HepG2 (cell line): ENCODE measurements at regions not wholly inside any gene's neighbourhood (a gene's known extent, or its start where the extent isn't known, plus 50 kb on each side); places are given as distances from the start of the nearest gene placed in this dataset.

Experiments
- ATAC-seq: fragments of 200-7000 bp; cut with Tn5 transposase; 3 replicates; pipeline ENCODE4 v1.9.1; 2020; ENCODE audit warnings: mild to moderate bottlenecking, moderate library complexity
- BruUV-seq: library from RNA; stranded (reverse); fragments of 400-500 nt; replicated peaks from 2 replicates; lab custom pipeline; 2021; lab: Mats Ljungman, UMichigan
- CTCF ChIA-PET: fragments of 300-600 bp; formaldehyde crosslinking; extraction: SDS; loops from one replicate; lab custom pipeline; 2021; ENCODE audit warnings: low total read pairs, inconsistent platforms, low intra/inter-chr PET ratio; lab: Yijun Ruan, JAX
- POLR2A ChIA-PET: fragments of 350-600 bp; sonication (Branson Sonifier 250); formaldehyde crosslinking; loops from one replicate; lab custom pipeline; 2020; ENCODE audit warnings: antibody characterized with exemption, inconsistent platforms; lab: Yijun Ruan, JAX
- DNase-seq: peaks from one replicate; pipeline ENCODE4 v3.0.0-alpha.2; 2015; ENCODE audit warnings: low spot score
- FAIRE-seq: peaks from 3 replicates; lab custom pipeline; 2011; peaks lifted over from hg19 to GRCh38; lab: Jason Lieb, UNC
- H2AFZ ChIP-seq: one replicate; pipeline ENCODE4 v1.6.1; 2011; ENCODE audit warnings: low read length, inconsistent platforms
- H3K27ac ChIP-seq: fragments of 300-600 bp; 3 replicates; pipeline ENCODE4 v1.8.0; 2011; ENCODE audit warnings: mixed run types, mild to moderate bottlenecking, mixed read lengths, low read length, inconsistent platforms; ENCODE audit not compliant: insufficient read depth; ENCODE audit errors: extremely low read length
- H3K27me3 ChIP-seq, 2 experiments: fragments of 200-600 bp in 1 of 2; 2 replicates in 1 of 2; 3 replicates in 1 of 2; pipeline versions ENCODE4 v1.6.0 to v1.8.0; 2011; ENCODE audit warnings: low read length in 2 of 2, mild to moderate bottlenecking in 2 of 2, moderate library complexity in 2 of 2, inconsistent platforms in 1 of 2; ENCODE audit not compliant: insufficient read depth in 2 of 2, control insufficient read depth in 1 of 2
- H3K36me3 ChIP-seq, 2 experiments: fragments of 200-600 bp in 1 of 2; replicated peaks in 1 of 2; 2 replicates in 1 of 2; 3 replicates in 1 of 2; pipeline versions ENCODE4 v1.5.1 to v1.8.0; 2011; ENCODE audit warnings: low read length in 2 of 2, inconsistent platforms in 1 of 2; ENCODE audit not compliant: insufficient read depth in 2 of 2, control insufficient read depth in 1 of 2
- H3K4me1 ChIP-seq: 2 replicates; pipeline ENCODE4 v1.5.1; 2012; ENCODE audit warnings: low read length, inconsistent platforms; ENCODE audit not compliant: insufficient read depth
- H3K4me2 ChIP-seq: 2 replicates; pipeline ENCODE4 v1.6.0; 2011; ENCODE audit warnings: low read depth, low read length, inconsistent platforms
- H3K4me3 ChIP-seq, 3 experiments: fragments of 200-600 bp in 1 of 3; sonication (generic), shearing (Covaris generic) in 1 of 3; replicated peaks in 1 of 3; 2 replicates each; pipeline ENCODE4 v1.5.1; 2011 to 2016; ENCODE audit warnings: low read length in 3 of 3, inconsistent platforms in 2 of 3, low read depth in 2 of 3, mild to moderate bottlenecking in 2 of 3, control low read depth in 1 of 3, mixed read lengths in 1 of 3; ENCODE audit not compliant: insufficient read depth in 1 of 3
- H3K79me2 ChIP-seq: one replicate; pipeline ENCODE4 v1.6.1; 2011; ENCODE audit warnings: low read length, inconsistent platforms; ENCODE audit not compliant: insufficient read depth
- H3K9ac ChIP-seq: 2 replicates; pipeline ENCODE4 v1.6.0; 2011; ENCODE audit warnings: mild to moderate bottlenecking, low read depth, low read length, inconsistent platforms; ENCODE audit not compliant: insufficient read depth
- H3K9me3 ChIP-seq: 2 replicates; pipeline ENCODE4 v1.5.1; 2012; ENCODE audit warnings: mild to moderate bottlenecking, low read length
- H4K20me1 ChIP-seq: 2 replicates; pipeline ENCODE4 v1.6.0; 2011; ENCODE audit warnings: inconsistent platforms, mild to moderate bottlenecking, low read length, moderate library complexity; ENCODE audit not compliant: insufficient read depth
- BRD4 ChIP-seq: sonication (generic); formaldehyde crosslinking; IDR thresholded peaks from 2 replicates; pipeline ENCODE4 v1.4.0; 2020; ENCODE audit warnings: missing genetic modification reagents
- CTCF ChIP-seq: sonication (generic); formaldehyde crosslinking; IDR thresholded peaks from 2 replicates; pipeline ENCODE4 v1.5.0; 2020; ENCODE audit warnings: mild to moderate bottlenecking, missing genetic modification reagents, moderate library complexity
- ELF3 ChIP-seq: IDR thresholded peaks from 2 replicates; pipeline ENCODE4 v1.6.1; 2016; ENCODE audit warnings: missing genetic modification reagents, missing compliant biosample characterization
- FOXA1 ChIP-seq, 2 experiments: fragments of 450-650 bp in 1 of 2; sonication (generic) in 1 of 2; formaldehyde crosslinking in 1 of 2; IDR thresholded peaks; 2 replicates each; pipeline versions ENCODE4 v1.4.0 to v1.6.1; 2016 to 2020; ENCODE audit warnings: missing genetic modification reagents in 1 of 2
- MIER3 ChIP-seq: IDR thresholded peaks from 2 replicates; pipeline ENCODE4 v1.6.1; 2016; ENCODE audit warnings: missing compliant biosample characterization, borderline replicate concordance
- MTA1 ChIP-seq: sonication (generic); formaldehyde crosslinking; IDR thresholded peaks from 2 replicates; pipeline ENCODE4 v1.4.0; 2020; ENCODE audit warnings: missing genetic modification reagents, mild to moderate bottlenecking, borderline replicate concordance
- MYNN ChIP-seq: sonication (generic); formaldehyde crosslinking; IDR thresholded peaks from 2 replicates; pipeline ENCODE4 v1.4.0; 2020; ENCODE audit warnings: mild to moderate bottlenecking, low read depth, missing genetic modification reagents
- NR2F2 ChIP-seq: IDR thresholded peaks from 2 replicates; pipeline ENCODE4 v1.6.1; 2012; ENCODE audit warnings: low read depth, inconsistent platforms, borderline replicate concordance
- PTBP1 ChIP-seq: fragments of 200-400 bp; formaldehyde crosslinking; IDR thresholded peaks from 2 replicates; pipeline ENCODE4 v1.6.1; 2018; ENCODE audit warnings: low read length, low read depth; ENCODE audit not compliant: poor library complexity, severe bottlenecking
- SIN3B ChIP-seq: fragments of 150-350 bp; IDR thresholded peaks from 2 replicates; pipeline ENCODE4 v1.6.1; 2014; ENCODE audit warnings: low read length
- ZC3H4 ChIP-seq: sonication (generic); formaldehyde crosslinking; IDR thresholded peaks from 2 replicates; pipeline ENCODE4 v1.4.0; 2020; ENCODE audit warnings: missing genetic modification reagents, borderline replicate concordance
- ZFP82 ChIP-seq: sonication (generic); formaldehyde crosslinking; IDR thresholded peaks from 2 replicates; pipeline ENCODE4 v1.5.1; 2020; ENCODE audit warnings: mild to moderate bottlenecking, missing genetic modification reagents, borderline replicate concordance
- ZNF180 ChIP-seq: sonication (generic); formaldehyde crosslinking; IDR thresholded peaks from 2 replicates; pipeline ENCODE4 v1.4.0; 2020; ENCODE audit warnings: low read depth, missing genetic modification reagents, borderline replicate concordance
- ZNF367 ChIP-seq: sonication (generic); formaldehyde crosslinking; IDR thresholded peaks from 2 replicates; pipeline ENCODE4 v1.4.0; 2020; ENCODE audit warnings: missing genetic modification reagents, borderline replicate concordance
- ZNF441 ChIP-seq: sonication (generic); formaldehyde crosslinking; IDR thresholded peaks from 2 replicates; pipeline ENCODE4 v1.7.0; 2021; ENCODE audit warnings: missing genetic modification reagents, borderline replicate concordance
- ZNF557 ChIP-seq: sonication (generic); formaldehyde crosslinking; IDR thresholded peaks from 2 replicates; pipeline ENCODE4 v1.4.0; 2020; ENCODE audit warnings: missing genetic modification reagents
- ZNF761 ChIP-seq: sonication (generic); formaldehyde crosslinking; conservative IDR thresholded peaks from 2 replicates; pipeline ENCODE4 v1.4.0; 2020; ENCODE audit warnings: mild to moderate bottlenecking, missing genetic modification reagents
- ZNF768 ChIP-seq: sonication (generic); formaldehyde crosslinking; IDR thresholded peaks from 2 replicates; pipeline ENCODE4 v1.4.0; 2020; ENCODE audit warnings: missing genetic modification reagents
- WGBS: methylation state at CpG from one replicate; pipeline ENCODE4 v1.1.6; 2017; ENCODE audit warnings: low lambda C conversion rate; 5-methylcytosine and 5-hydroxymethylcytosine counted together
- in situ Hi-C: cut with HindIII; loops from 2 replicates; pipeline ENCODE4 v1.10.0; 2017; ENCODE audit warnings: low pct_unique_long_range_greater_than_20kb; ENCODE audit not compliant: extremely low pct_ligation_motif_present
- intact Hi-C: fragments of 100-400 bp; cut with micrococcal nuclease; formaldehyde crosslinking; loops from one replicate; pipeline ENCODE4 v1.10.0; 2022; ENCODE audit not compliant: unreplicated experiment
- TF ChIP-seq, protein P1 (sequence below): sonication (generic); IDR thresholded peaks from 2 replicates; pipeline ENCODE4 v1.6.1; 2016; ENCODE audit warnings: low read depth, borderline replicate concordance
- TF ChIP-seq, protein P2 (sequence below): sonication (generic); formaldehyde crosslinking; IDR thresholded peaks from 2 replicates; pipeline ENCODE4 v1.4.0; 2020; ENCODE audit warnings: mild to moderate bottlenecking, low read depth, missing genetic modification reagents

DNA sequence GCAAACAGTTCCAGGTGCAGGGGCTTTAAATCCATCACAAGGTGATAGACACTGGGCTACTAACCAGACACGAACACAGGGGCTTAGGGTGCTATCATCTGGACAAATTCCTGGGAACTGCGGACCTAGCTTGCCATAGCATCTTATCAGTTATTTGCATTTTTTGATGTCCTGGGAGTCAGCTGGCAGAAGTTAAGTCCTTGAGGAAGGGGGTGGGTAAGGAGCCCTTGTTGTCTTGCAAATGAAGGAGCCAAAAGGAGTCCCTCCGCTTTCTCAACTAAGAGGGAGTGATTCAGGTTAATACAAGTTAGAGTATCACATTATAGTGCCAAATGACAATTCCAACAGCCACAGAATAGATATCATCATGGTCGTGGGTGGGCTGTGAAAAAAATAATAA lies 108.9 kb downstream of the NPAP1 start:
- Histone ChIP-seq H3K27me3 (no peaks in the 10 kb centered on the region; a peak in 1 of 5 replicates), H2AFZ (no peak overlapping the region), H3K36me3 (no peaks in the 10 kb centered on the region), H4K20me1 (no peaks in the 10 kb centered on the region)
- in situ Hi-C loops: no loop called here
- no TSS peak for BruUV-seq
- ChIA-PET CTCF (no interaction called here), POLR2A (no interaction called here)
- no peak for DNase-seq
- TF ChIP-seq ZNF367 (no peak), ZC3H4 (CRISPR knock-in tag) (no peak), SIN3B (no peak), ELF3 (CRISPR knock-in tag) (no peak), ZNF768 (CRISPR knock-in tag) (no peak), ZNF761 (CRISPR knock-in tag) (no peak), NR2F2 (no peak), MYNN (CRISPR knock-in tag) (no peak), ZNF557 (no peak), CTCF (CRISPR knock-in tag) (no peak), FOXA1 (IDR thresholded peaks at IDR 0.05) (no peak), FOXA1 (CRISPR knock-in tag; IDR thresholded peaks at IDR 0.05) (no peak), ZFP82 (CRISPR knock-in tag) (no peak), ZNF441 (no peak), PTBP1 (no peak), MIER3 (no peak), MTA1 (CRISPR knock-in tag) (no peak), ZNF180 (CRISPR knock-in tag) (no peak), BRD4 (no peak)
- TF ChIP-seq, protein P1, sequence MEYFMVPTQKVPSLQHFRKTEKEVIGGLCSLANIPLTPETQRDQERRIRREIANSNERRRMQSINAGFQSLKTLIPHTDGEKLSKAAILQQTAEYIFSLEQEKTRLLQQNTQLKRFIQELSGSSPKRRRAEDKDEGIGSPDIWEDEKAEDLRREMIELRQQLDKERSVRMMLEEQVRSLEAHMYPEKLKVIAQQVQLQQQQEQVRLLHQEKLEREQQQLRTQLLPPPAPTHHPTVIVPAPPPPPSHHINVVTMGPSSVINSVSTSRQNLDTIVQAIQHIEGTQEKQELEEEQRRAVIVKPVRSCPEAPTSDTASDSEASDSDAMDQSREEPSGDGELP: no peak
- TF ChIP-seq, protein P2, sequence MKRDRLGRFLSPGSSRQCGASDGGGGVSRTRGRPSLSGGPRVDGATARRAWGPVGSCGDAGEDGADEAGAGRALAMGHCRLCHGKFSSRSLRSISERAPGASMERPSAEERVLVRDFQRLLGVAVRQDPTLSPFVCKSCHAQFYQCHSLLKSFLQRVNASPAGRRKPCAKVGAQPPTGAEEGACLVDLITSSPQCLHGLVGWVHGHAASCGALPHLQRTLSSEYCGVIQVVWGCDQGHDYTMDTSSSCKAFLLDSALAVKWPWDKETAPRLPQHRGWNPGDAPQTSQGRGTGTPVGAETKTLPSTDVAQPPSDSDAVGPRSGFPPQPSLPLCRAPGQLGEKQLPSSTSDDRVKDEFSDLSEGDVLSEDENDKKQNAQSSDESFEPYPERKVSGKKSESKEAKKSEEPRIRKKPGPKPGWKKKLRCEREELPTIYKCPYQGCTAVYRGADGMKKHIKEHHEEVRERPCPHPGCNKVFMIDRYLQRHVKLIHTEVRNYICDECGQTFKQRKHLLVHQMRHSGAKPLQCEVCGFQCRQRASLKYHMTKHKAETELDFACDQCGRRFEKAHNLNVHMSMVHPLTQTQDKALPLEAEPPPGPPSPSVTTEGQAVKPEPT: no peak
- TF ChIP-seq, all 625 proteins: peak for 0
- WGBS: 17% methylated on average over 4 of the region's 4 CpGs
- FAIRE-seq (no peak), ATAC-seq (no peak)
- Histone ChIP-seq H3K27ac (no peak overlapping the region), H3K4me2 (no peak overlapping the region), H3K4me1 (no peaks in the 10 kb centered on the region), H3K9me3 (peaks cover 67% of the 10 kb centered on the region), H3K79me2 (no peaks in the 10 kb centered on the region), H3K9ac (no peak overlapping the region), H3K4me3 (no peak overlapping the region)
- intact Hi-C loops: no loop called here
